HepG2 (cell line): ENCODE measurements at regions not wholly inside any gene's neighbourhood (a gene's known extent, or its start where the extent isn't known, plus 50 kb on each side); places are given as distances from the start of the nearest gene placed in this dataset.

ENCODE experiments used
- ARID2 ChIP-seq: sonication (generic); formaldehyde crosslinking; IDR thresholded peaks from 2 replicates; pipeline ENCODE4 v1.8.1; 2022; ENCODE audit warnings: mild to moderate bottlenecking, missing genetic modification reagents, borderline replicate concordance
- NFYB ChIP-seq: sonication (generic); formaldehyde crosslinking; IDR thresholded peaks from 2 replicates; pipeline ENCODE4 v1.4.0; 2020; ENCODE audit warnings: missing genetic modification reagents
- NPAS2 ChIP-seq: sonication (generic); formaldehyde crosslinking; IDR thresholded peaks from 2 replicates; pipeline ENCODE4 v1.8.0; 2022; ENCODE audit warnings: mild to moderate bottlenecking, missing genetic modification reagents, borderline replicate concordance
- RFXAP ChIP-seq: sonication (generic); formaldehyde crosslinking; IDR thresholded peaks from 2 replicates; pipeline ENCODE4 v1.4.0; 2020; ENCODE audit warnings: missing genetic modification reagents, borderline replicate concordance
- ZNF260 ChIP-seq: sonication (generic); formaldehyde crosslinking; IDR thresholded peaks from 2 replicates; pipeline ENCODE4 v1.4.0; 2020; ENCODE audit warnings: missing genetic modification reagents, low read depth, mild to moderate bottlenecking, borderline replicate concordance
- ZNF749 ChIP-seq: sonication (generic); formaldehyde crosslinking; IDR thresholded peaks from 2 replicates; pipeline ENCODE4 v1.8.0; 2022; ENCODE audit warnings: mild to moderate bottlenecking, missing genetic modification reagents, moderate library complexity, borderline replicate concordance
- TF ChIP-seq, protein P1 (sequence below): sonication (generic); formaldehyde crosslinking; IDR thresholded peaks from 2 replicates; pipeline ENCODE4 v1.9.0; 2021; ENCODE audit warnings: missing genetic modification reagents, borderline replicate concordance
- TF ChIP-seq, protein P2 (sequence below): sonication (generic); formaldehyde crosslinking; IDR thresholded peaks from 2 replicates; pipeline ENCODE4 v1.4.0; 2020; ENCODE audit warnings: missing genetic modification reagents
- TF ChIP-seq, protein P3 (sequence below): sonication (generic); formaldehyde crosslinking; IDR thresholded peaks from 2 replicates; pipeline ENCODE4 v1.5.0; 2020; ENCODE audit warnings: mild to moderate bottlenecking, missing genetic modification reagents, moderate library complexity
- TF ChIP-seq, protein P4 (sequence below): IDR thresholded peaks from 2 replicates; pipeline ENCODE4 v1.6.1; 2012; ENCODE audit warnings: inconsistent platforms
- TF ChIP-seq, protein P5 (sequence below): IDR thresholded peaks from 2 replicates; pipeline ENCODE4 v1.6.1; 2016
- TF ChIP-seq, protein P6 (sequence below): sonication (generic); formaldehyde crosslinking; IDR thresholded peaks from 2 replicates; pipeline ENCODE4 v1.4.0; 2020; ENCODE audit warnings: missing genetic modification reagents

DNA sequence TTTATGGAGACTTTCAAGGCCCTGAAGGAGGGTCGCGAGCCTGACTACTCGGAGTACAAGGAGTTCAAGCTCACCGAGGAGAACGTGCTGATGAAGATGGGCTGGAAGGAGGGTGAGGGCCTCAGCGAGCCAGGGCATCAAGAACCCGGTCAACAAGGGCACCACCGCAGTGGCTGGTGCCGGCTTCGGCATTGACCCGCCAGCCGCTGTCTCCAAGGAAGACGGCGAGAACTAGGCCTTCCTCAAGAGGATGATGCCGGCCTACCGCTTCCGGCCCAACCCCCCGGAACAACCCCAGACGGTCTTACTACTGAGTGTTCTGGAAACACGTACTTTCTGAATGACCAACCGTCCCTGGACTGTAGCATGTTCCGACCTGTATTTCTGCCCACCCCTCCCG, 169.2 kb downstream of the HINT1 start:
- TF ChIP-seq, protein P1, sequence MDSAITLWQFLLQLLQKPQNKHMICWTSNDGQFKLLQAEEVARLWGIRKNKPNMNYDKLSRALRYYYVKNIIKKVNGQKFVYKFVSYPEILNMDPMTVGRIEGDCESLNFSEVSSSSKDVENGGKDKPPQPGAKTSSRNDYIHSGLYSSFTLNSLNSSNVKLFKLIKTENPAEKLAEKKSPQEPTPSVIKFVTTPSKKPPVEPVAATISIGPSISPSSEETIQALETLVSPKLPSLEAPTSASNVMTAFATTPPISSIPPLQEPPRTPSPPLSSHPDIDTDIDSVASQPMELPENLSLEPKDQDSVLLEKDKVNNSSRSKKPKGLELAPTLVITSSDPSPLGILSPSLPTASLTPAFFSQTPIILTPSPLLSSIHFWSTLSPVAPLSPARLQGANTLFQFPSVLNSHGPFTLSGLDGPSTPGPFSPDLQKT (CRISPR knock-in tag), result no peak
- TF ChIP-seq, protein P2, sequence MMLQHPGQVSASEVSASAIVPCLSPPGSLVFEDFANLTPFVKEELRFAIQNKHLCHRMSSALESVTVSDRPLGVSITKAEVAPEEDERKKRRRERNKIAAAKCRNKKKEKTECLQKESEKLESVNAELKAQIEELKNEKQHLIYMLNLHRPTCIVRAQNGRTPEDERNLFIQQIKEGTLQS (CRISPR knock-in tag), result no peak
- TF ChIP-seq NFYB, result no peak
- TF ChIP-seq, protein P3, sequence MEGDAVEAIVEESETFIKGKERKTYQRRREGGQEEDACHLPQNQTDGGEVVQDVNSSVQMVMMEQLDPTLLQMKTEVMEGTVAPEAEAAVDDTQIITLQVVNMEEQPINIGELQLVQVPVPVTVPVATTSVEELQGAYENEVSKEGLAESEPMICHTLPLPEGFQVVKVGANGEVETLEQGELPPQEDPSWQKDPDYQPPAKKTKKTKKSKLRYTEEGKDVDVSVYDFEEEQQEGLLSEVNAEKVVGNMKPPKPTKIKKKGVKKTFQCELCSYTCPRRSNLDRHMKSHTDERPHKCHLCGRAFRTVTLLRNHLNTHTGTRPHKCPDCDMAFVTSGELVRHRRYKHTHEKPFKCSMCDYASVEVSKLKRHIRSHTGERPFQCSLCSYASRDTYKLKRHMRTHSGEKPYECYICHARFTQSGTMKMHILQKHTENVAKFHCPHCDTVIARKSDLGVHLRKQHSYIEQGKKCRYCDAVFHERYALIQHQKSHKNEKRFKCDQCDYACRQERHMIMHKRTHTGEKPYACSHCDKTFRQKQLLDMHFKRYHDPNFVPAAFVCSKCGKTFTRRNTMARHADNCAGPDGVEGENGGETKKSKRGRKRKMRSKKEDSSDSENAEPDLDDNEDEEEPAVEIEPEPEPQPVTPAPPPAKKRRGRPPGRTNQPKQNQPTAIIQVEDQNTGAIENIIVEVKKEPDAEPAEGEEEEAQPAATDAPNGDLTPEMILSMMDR (CRISPR knock-in tag), result no peak
- TF ChIP-seq ZNF749, result no peak
- TF ChIP-seq, protein P4, sequence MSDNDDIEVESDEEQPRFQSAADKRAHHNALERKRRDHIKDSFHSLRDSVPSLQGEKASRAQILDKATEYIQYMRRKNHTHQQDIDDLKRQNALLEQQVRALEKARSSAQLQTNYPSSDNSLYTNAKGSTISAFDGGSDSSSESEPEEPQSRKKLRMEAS, result no peak
- TF ChIP-seq, protein P5, sequence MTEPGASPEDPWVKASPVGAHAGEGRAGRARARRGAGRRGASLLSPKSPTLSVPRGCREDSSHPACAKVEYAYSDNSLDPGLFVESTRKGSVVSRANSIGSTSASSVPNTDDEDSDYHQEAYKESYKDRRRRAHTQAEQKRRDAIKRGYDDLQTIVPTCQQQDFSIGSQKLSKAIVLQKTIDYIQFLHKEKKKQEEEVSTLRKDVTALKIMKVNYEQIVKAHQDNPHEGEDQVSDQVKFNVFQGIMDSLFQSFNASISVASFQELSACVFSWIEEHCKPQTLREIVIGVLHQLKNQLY (CRISPR knock-in tag), result no peak
- TF ChIP-seq RFXAP (CRISPR knock-in tag), result no peak
- TF ChIP-seq, protein P6, sequence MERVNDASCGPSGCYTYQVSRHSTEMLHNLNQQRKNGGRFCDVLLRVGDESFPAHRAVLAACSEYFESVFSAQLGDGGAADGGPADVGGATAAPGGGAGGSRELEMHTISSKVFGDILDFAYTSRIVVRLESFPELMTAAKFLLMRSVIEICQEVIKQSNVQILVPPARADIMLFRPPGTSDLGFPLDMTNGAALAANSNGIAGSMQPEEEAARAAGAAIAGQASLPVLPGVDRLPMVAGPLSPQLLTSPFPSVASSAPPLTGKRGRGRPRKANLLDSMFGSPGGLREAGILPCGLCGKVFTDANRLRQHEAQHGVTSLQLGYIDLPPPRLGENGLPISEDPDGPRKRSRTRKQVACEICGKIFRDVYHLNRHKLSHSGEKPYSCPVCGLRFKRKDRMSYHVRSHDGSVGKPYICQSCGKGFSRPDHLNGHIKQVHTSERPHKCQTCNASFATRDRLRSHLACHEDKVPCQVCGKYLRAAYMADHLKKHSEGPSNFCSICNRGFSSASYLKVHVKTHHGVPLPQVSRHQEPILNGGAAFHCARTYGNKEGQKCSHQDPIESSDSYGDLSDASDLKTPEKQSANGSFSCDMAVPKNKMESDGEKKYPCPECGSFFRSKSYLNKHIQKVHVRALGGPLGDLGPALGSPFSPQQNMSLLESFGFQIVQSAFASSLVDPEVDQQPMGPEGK (CRISPR knock-in tag), result no peak
- TF ChIP-seq NPAS2 (CRISPR knock-in tag), result no peak
- TF ChIP-seq ZNF260 (CRISPR knock-in tag), result no peak
- no peak for TF ChIP-seq ARID2 (CRISPR knock-in tag)
